Esophagus muscularis mucosa (tissue), 4 donors: ENCODE measurements at regions not wholly inside any gene's neighbourhood (a gene's known extent, or its start where the extent isn't known, plus 50 kb on each side); places are given as distances from the start of the nearest gene placed in this dataset.
"Not testable (repeated sequence)": the region's sequence is repeated elsewhere in the genome, so short reads cannot be mapped to it uniquely, and the experiment has no call there.

Experiments used
- DNase-seq: peaks from one replicate; pipeline ENCODE4 v3.0.0-alpha.2; 2017; ENCODE audit errors: extremely low spot score
- H3K27ac ChIP-seq, 4 donors: fragments of 200-600 bp; sonication (generic); replicated peaks in 1 of 4; 1 replicate in 3 of 4; 2 replicates in 1 of 4; pipeline ENCODE4 v1.5.1; 2016 to 2019; ENCODE audit warnings: mild to moderate bottlenecking in 1 of 4
- H3K27me3 ChIP-seq, 4 donors: fragments of 200-600 bp; sonication (generic); one replicate each; pipeline versions ENCODE4 v1.5.1 to v1.6.0; 2016 to 2019
- H3K36me3 ChIP-seq, 4 donors: fragments of 200-600 bp; sonication (generic); one replicate each; pipeline ENCODE4 v1.5.1; 2016 to 2019
- H3K4me1 ChIP-seq, 4 donors: fragments of 200-600 bp; sonication (generic); one replicate each; pipeline ENCODE4 v1.5.1; 2016 to 2019
- H3K4me3 ChIP-seq, 4 donors: fragments of 200-600 bp; sonication (generic); 1 replicate in 2 of 4; 2 replicates in 2 of 4; pipeline ENCODE4 v1.5.1; 2016 to 2019; ENCODE audit warnings: mild to moderate bottlenecking in 4 of 4, moderate library complexity in 1 of 4
- H3K9me3 ChIP-seq, 4 donors: fragments of 200-600 bp; sonication (generic); 1 replicate in 3 of 4; 2 replicates in 1 of 4; pipeline ENCODE4 v1.5.1; 2016 to 2019
- POLR2AphosphoS5 ChIP-seq, 2 donors: sonication (generic); formaldehyde crosslinking; IDR thresholded peaks; one replicate each; pipeline ENCODE4 v1.6.1; 2017; ENCODE audit warnings: antibody characterized with exemption in 2 of 2
- WGBS: methylation state at CpG from one replicate; pipeline ENCODE4 v1.1.5; 2018; 5-methylcytosine and 5-hydroxymethylcytosine counted together
- intact Hi-C: fragments of 100-400 bp; cut with DNase I; formaldehyde crosslinking; loops from one replicate; pipeline ENCODE4 v1.15.1; 2023

GRCh38 chr16:88237314-88237713 lies 145.4 kb upstream of the ZNF469 start:
- H3K27ac ChIP-seq, H3K36me3 ChIP-seq, DNase-seq, intact Hi-C loops, H3K9me3 ChIP-seq, H3K27me3 ChIP-seq, H3K4me3 ChIP-seq: not testable (repeated sequence)
- 100% methylated on average over 2 of the region's 9 CpGs for WGBS
- H3K4me1 ChIP-seq: peaks cover 25 to 58% (median 44%) of the 10 kb centered on the region in 4 donors

GRCh38 chr16:88237761-88238415 lies 144.9 kb upstream of the ZNF469 start:
- H3K36me3 ChIP-seq, H3K27me3 ChIP-seq, H3K4me3 ChIP-seq, H3K9me3 ChIP-seq, intact Hi-C loops: not testable (repeated sequence)
- Histone ChIP-seq H3K4me1 (peaks cover 26 to 61% (median 49%) of the 10 kb centered on the region in 4 donors), H3K27ac (peak overlapping the region; percentile 62 to 80 (median 76))
- WGBS: 63% methylated on average over 8 of the region's 10 CpGs
- DNase-seq: peak; percentile 10

- peak; percentile 81 to 86 for TF ChIP-seq POLR2AphosphoS5 (IDR thresholded peaks at IDR 0.05)
- H3K27me3 ChIP-seq, H3K4me3 ChIP-seq, H3K36me3 ChIP-seq, H3K9me3 ChIP-seq, intact Hi-C loops: not testable (repeated sequence)
- Histone ChIP-seq H3K27ac (peak overlapping the region; percentile 62 to 80 (median 76)), H3K4me1 (peaks cover 24 to 68% (median 56%) of the 10 kb centered on the region in 4 donors)
- peak; percentile 96 for DNase-seq
- 19% methylated on average over 6 of the region's 8 CpGs for WGBS
Observed at GRCh38 chr16:88238732-88239274, 144.0 kb upstream of the ZNF469 start.

GRCh38 chr16:88240118-88240517 lies 142.6 kb upstream of the ZNF469 start:
- peak overlapping the region in 1 of 4 donors; percentile 33 for H3K27ac ChIP-seq
- WGBS: 64% methylated on average over 6 of the region's 8 CpGs
- H3K36me3 ChIP-seq, H3K27me3 ChIP-seq, intact Hi-C loops, H3K9me3 ChIP-seq, H3K4me3 ChIP-seq, DNase-seq: not testable (repeated sequence)
- H3K4me1 ChIP-seq: peaks cover 20 to 72% (median 56%) of the 10 kb centered on the region in 4 donors

GRCh38 chr16:88240776-88241175 lies 142.0 kb upstream of the ZNF469 start:
- H3K4me3 ChIP-seq, H3K36me3 ChIP-seq, H3K27ac ChIP-seq, H3K27me3 ChIP-seq, DNase-seq, H3K9me3 ChIP-seq, intact Hi-C loops: not testable (repeated sequence)
- 90% methylated on average over 2 of the region's 11 CpGs for WGBS
- peaks cover 17 to 72% (median 56%) of the 10 kb centered on the region in 4 donors for H3K4me1 ChIP-seq

GRCh38 chr16:88241404-88242311 lies 141.1 kb upstream of the ZNF469 start:
- WGBS: 90% methylated on average over 6 of the region's 19 CpGs
- H3K4me3 ChIP-seq, H3K36me3 ChIP-seq, DNase-seq, H3K27me3 ChIP-seq, intact Hi-C loops, H3K9me3 ChIP-seq: not testable (repeated sequence)
- H3K27ac ChIP-seq: peak overlapping the region; percentile 70 to 77 (median 74)
- H3K4me1 ChIP-seq: peaks cover 17 to 69% (median 58%) of the 10 kb centered on the region in 4 donors

GRCh38 chr16:88242312-88243295 lies 140.2 kb upstream of the ZNF469 start:
- WGBS: 40% methylated on average over 6 of the region's 18 CpGs
- Histone ChIP-seq H3K27ac (peak overlapping the region; percentile 70 to 77 (median 74)), H3K4me1 (peaks cover 17 to 66% (median 54%) of the 10 kb centered on the region in 4 donors)
- TF ChIP-seq POLR2AphosphoS5 (IDR thresholded peaks at IDR 0.05): peak in 1 of 2 donors; percentile 51
- H3K36me3 ChIP-seq, H3K9me3 ChIP-seq, H3K4me3 ChIP-seq, H3K27me3 ChIP-seq, intact Hi-C loops, DNase-seq: not testable (repeated sequence)

- intact Hi-C loops, DNase-seq, H3K27me3 ChIP-seq, H3K27ac ChIP-seq, H3K4me3 ChIP-seq, H3K36me3 ChIP-seq, H3K9me3 ChIP-seq: not testable (repeated sequence)
- H3K4me1 ChIP-seq: peaks cover 10 to 53% (median 44%) of the 10 kb centered on the region in 4 donors
- WGBS: 93% methylated on average over 3 of the region's 3 CpGs
Observed at GRCh38 chr16:88243921-88244320, 138.8 kb upstream of the ZNF469 start.
